ENCODE measurements at regions not wholly inside any gene's neighbourhood (a gene's known extent, or its start where the extent isn't known, plus 50 kb on each side); places are given as distances from the start of the nearest gene placed in this dataset.
"Not testable (repeated sequence)": the region's sequence is repeated elsewhere in the genome, so short reads cannot be mapped to it uniquely, and the experiment has no call there.

DNA sequence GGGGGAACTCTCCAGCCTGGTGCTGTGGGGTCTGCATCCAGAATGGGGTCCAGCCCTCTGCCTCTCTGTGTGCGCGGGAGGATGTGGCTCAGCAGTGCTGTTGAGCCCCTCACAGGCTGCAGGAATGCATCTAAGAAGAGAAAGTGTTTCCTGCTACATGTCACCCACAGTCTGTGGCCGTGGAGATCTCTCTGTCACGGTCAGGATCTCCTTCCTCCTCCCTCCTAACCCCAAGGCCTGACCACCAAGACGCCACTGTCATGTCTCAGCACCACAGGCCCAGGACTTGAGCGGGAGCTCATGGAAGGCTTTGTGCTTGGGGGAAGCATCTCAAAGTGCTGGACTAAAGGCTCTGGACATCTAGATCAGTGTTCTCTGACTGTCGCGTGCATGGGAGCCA is 90.1 kb downstream of the SREK1 start:
- ATAC-seq (no peak), DNase-seq (ENCODE audit: low spot score) (no peak)
- intact Hi-C loops (cut with DNase I) = no loop called here

DNA sequence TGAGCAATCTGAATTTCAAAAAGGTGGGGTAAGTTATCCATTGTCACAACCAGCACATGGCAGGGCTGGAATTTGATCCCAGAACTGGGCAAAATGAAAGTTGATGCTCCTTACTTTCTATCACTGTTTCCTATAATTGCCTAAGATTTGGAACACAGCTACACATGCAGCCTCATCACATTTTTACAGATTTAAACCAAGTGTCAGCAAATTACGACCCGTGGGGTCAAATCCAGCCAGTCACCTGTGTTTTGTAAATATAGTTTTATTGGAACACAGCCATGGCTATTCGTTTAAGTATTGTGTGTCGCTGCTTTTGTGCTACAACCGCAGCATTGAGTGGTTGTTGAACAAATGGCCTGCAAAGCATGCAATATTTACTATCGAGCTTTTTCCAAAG is 94.3 kb downstream of the SREK1 start:
- ATAC-seq = no peak
- intact Hi-C loops (cut with DNase I) = no loop called here
- no peak for DNase-seq (ENCODE audit: low spot score)

DNA sequence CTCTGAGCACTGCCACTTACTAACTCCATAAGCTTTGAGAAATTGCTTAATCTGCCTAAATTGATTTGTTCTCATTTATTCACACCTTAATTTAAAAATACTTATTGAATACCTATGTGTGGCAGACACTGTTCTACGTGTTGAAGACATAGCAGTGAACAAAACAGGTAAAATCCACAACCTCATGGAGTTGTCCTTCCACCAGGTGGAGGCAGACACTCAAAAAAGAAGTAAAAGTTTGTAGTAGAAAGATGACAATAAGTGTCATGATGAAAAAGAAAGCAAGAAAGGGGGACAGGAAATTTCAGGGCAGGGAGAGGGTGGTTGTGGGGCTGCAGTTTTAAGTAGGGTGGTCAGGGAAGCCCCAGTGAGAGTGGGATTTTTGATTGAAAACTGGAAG is 94.9 kb downstream of the SREK1 start:
- no peak for ATAC-seq
- intact Hi-C loops (cut with DNase I) = no loop called here
- DNase-seq (ENCODE audit: low spot score) = no peak

DNA sequence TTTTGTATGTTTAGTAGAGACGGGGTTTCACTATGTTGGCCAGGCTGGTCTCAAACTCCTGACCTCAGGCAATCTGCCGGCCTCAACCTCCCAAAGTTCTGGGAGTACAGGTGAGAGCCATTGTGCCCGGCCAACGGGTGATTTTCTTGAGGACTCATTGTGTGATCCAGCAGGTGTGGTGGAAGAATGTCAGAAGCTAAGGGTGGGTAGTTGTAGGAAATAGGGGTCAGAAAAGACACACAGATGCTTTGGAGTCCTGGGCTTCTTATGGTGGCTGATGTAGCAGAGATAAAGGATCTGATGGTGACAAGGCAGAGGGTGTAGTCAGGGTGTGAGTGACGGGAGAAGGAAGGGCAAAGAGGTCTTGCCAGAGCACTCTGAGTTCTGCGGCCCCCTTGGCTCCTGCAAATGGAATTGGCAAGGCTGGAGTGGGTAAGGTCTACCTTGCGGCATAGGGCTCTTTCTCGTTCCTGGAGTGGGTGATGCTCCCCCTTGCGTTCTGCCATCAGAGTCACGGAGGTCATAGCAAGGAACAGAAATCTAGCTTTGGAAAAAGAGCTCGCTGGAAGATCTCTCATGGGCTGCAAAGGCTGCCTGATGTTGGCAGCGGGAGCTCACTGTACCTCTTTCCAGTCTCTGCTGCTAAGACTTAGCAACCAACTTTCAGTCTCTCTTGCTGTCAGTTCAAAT is 97.2 kb downstream of the SREK1 start:
- ATAC-seq = no peak
- intact Hi-C loops (cut with DNase I) = no loop called here
- no peak for DNase-seq (ENCODE audit: low spot score)

DNA sequence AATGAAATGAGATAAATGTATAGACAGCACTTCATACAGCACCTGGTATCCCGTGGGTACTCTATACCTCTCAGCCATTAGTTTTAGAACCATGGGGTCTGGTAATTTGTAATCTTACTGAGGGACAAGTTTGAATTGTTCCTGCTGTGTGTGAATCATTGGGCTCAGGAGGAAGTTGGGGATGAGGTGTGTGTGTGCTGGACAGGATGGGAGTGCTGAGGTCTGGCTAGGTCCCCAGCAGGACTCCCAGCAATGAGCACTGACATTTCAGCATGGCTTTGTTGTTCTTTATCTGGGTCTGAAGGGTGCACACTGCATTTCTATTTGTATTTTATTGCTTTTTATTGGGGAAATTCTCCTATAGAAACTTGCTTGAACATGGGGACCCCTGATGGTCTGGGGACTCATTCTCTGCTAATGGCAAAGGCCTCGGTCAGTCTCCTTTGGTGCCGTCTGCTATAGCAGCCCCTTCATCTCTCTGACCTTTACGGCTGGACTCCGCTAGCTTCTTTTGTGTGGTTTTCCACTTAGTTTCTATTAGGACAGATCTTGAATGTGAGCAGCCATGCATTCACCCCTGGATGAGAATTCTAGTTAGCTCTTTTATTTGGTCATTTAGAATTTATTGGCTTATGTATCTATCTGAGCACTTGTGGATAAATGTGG is 98.1 kb downstream of the SREK1 start:
- no peak for ATAC-seq
- no peak for DNase-seq (ENCODE audit: low spot score)
- intact Hi-C loops (cut with DNase I) = no loop called here

DNA sequence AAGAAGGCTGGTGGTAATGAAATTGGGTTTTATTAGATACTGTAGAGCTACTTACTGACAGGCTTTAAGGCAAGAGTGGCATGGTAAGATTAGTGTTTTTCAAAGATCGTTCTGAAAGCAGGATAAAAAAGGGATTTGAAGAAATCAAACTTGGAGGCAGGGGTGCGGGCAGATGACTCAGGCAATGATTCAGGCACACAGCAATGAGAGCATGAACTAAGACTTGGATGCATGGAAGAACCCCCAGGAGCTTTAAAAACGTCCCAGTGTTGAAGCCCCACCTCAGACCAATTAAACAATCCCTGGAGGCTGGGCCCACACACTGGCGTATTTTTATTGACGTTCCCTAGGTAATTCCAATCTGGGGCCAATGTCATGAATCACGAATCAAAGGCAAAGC is 102.5 kb downstream of the SREK1 start:
- no peak for DNase-seq (ENCODE audit: low spot score)
- no peak for ATAC-seq
- intact Hi-C loops (cut with DNase I) = no loop called here

DNA sequence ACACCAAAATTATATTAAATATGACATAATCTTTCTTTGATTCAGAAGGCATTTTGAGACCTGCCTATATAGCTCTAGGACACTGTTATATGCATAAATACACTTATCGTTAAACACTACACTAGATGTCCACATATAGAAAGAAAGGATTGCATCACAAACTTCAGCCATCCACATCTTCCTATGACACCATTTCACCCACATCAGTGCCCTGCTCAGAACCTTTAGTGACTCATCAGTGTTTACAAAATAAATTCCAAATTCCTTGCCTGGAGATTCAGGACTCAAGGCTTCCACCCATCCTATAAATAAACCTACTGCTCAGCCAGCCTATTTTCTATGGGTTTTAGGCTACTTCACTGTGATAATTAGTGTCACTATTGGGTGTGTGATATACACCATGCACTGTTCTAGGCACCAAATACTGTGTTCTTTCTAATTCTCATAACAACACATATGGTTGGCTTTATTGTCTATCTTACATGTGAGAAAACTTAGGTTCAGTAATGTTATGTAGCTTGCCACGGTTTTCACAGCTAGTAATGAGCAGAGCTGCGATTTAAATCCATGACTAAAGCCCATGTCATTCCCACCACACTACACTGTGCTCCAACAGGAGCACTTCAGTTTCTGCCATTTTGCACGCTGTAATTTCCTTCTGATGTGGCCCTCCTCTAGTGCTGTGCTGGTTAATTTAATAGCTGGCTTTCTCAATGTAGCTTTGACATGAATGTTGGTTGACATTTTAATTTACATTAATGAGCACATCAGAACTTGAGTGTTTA is 103.3 kb downstream of the SREK1 start:
- intact Hi-C loops (cut with DNase I) = no loop called here
- ATAC-seq (no peak), DNase-seq (ENCODE audit: low spot score) (no peak)

DNA sequence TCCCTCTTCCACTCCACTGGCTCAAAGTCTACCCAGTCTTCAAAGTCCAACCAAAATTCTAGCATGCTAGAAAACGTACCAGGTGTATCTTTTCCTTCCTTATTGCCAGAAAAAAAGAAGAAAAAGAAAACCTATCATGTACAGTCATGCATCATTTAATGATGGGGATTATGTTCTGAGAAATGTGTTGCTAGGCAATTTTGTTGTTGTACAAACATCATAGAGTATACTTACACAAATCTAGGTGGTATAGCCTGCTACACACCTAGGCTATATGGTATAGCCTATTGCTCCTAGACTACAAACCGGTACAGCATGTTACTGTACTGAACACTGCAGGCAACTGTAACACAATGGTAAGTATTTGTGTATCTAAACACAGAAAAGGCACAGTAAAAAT is 104.8 kb downstream of the SREK1 start:
- DNase-seq (ENCODE audit: low spot score) (no peak), ATAC-seq (no peak)
- intact Hi-C loops (cut with DNase I) = no loop called here

DNA sequence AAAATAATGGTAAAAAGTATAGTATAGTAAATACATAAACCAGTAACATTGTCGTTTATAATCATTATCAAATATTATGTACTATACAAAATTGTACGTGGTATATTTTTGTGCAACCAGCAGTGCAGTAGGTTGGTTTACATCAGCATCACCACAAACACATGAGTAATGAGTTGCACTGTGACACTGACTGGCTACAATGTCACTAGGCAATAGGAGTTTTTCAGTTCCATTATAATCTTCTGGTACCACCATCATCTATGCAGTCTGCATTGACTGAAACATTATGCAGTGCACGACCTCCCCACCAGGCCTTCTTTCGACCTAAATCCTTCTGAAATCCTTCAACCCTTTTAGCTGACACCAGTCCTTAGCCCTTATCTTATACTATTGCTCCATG is 105.8 kb downstream of the SREK1 start:
- intact Hi-C loops (cut with DNase I) = no loop called here
- ATAC-seq = no peak
- no peak for DNase-seq (ENCODE audit: low spot score)

DNA sequence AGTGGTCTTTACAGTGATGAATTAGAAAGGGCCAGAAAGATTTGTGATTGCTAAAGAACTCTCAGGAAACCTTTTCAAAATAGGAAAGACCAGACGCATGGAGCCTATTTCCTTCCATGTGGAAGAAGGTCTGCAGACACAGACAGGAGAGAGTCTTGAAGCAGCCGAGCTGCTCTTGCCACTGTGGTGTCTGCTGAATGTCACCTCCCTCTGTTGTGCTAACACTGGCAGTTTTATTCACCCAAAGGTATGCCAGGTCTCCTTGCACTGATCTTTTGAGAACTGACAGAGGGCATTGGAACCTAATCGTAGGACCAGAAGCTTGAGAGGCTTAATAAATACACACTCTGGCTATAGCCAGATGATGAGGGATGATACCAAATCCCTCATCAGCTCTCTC is 108.7 kb downstream of the SREK1 start:
- intact Hi-C loops (cut with DNase I) = no loop called here
- ATAC-seq (no peak), DNase-seq (ENCODE audit: low spot score) (no peak)

DNA sequence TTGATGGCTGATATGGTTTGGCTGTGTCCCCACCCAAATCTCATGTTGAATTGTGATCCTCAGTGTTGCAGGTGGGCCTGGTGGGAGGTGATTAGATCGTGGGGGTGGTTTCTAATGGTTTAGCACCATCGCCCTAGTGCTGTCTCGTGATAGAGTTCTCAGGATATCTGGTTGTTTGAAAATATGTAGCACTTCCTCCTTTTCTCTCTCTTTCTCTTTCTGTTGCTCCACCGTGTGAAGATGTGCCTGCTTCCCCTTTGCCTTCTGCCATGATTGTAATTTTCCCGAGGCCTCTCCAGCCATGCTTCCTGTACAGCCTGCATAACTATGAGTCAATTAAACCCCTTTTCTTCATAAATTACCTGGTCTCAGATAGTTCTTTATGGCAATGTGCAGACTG is 111.6 kb downstream of the SREK1 start:
- intact Hi-C loops (cut with DNase I) = no loop called here
- ATAC-seq (no peak), DNase-seq (ENCODE audit: low spot score) (no peak)

DNA sequence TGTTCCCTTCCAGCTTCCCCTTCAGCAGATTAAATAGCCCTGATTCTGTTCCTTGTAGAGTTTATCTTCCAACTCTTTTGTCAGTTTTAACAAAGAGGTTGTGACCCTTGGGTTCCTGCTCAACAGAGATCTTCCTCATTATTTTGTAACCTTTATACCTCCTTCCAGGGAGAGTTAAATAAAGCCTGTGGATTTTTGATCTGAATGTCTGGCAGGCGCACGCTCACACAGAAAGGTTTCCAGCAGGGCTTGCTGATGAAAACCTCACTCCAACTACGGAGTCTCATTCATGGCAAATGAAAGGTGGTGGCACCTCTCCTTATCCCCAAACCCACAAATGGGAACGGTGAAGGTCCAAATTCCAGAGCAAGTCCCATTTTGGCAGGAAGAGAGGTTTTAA is 129.0 kb downstream of the SREK1 start:
- no peak for DNase-seq (ENCODE audit: low spot score)
- intact Hi-C loops (cut with DNase I) = no loop called here
- no peak for ATAC-seq

DNA sequence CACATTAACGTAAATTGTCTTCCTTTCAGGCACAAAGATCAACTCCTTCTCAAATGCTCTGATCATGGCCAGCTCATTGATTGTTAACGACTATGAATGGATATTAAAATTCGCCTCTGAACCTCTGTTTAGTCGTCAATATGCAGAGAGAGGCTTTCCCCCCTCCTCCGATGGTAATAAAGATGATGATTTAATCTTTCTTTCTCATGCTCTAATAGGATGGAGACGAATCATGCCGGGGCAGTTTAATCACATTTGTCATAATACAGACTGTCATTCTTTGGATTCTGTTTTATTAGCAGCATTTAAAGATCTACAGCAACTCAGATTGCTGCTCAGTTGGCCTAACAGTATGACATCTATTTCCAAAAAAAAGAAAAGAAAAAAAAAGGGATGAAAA is 132.9 kb downstream of the SREK1 start:
- DNase-seq (ENCODE audit: low spot score) (no peak), ATAC-seq (no peak)
- intact Hi-C loops (cut with DNase I) = no loop called here

DNA sequence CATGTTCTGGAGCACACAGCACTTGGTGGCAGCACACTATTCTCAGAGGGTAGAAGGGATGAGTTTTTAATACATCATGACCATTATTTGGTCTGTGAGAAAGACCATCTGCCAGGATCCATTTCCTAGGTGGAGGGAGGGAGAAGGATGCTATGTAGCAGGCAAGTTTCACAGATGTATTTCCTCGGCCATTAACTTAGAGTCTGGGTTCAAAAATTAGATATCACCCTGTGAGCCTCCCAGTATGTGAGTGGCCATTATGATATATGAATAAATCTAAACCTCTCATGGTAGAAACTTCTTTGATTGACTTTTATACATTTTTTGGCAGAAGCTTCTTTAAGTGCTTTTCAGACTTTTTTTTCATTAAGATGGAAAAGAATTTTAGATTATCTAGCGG is 133.9 kb downstream of the SREK1 start:
- no peak for ATAC-seq
- intact Hi-C loops (cut with DNase I) = no loop called here
- no peak for DNase-seq (ENCODE audit: low spot score)

DNA sequence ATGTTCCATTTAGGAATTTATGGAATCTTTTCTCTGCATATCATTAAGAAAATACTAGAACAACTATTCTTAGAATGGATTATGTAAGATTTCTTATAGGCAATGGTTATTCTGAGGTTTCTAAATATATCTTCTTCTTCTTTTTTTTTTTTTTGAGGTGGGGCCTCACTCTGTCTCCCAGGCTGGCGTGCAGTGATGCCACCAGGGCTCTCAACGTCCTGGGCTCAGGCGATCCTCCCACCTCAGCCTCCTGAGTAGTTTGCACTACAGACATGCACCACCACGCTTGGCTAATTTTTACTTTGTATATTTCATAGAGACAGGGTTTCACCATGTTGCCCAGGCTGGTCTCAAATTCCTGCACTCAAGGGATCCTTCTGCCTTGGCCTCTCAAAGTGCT is 137.2 kb downstream of the SREK1 start:
- intact Hi-C loops (cut with DNase I) = no loop called here
- DNase-seq (ENCODE audit: low spot score) (no peak), ATAC-seq (no peak)

DNA sequence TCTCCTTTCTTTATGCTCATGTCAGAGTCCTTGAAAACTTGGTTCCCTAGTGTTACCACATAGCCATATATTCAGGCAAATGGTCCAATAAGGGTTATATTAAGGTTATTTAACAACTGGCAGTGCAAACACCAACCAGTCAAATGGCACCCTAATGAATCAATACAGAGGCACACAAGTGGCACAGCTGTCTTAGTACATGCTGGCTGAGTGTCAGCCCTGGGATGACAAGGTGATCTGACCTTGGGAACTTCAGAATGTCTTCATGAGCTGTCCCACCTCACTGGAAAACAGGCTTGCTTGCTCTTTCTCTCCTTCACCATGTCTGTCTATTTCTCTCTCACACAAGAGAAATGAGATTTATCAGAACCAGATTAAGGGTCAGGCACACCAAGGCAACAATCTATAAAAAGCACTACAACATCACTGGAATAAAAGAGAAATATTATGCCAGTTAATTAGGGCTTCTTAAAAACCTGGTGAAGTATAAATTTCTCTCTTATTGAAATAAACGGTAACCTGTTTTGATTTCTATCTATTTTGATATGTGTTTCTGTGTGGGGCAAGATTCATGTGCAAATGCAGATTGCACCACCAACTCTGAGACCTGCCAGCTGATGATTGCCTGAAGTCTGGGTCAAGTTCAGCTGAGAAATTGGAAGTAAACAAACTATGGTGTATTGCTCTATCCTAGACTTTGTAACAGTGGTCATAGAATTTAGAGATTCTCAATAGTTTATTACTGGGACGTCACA is 140.7 kb downstream of the SREK1 start:
- DNase-seq (ENCODE audit: low spot score) (no peak), ATAC-seq (no peak)
- intact Hi-C loops (cut with DNase I) = no loop called here

DNA sequence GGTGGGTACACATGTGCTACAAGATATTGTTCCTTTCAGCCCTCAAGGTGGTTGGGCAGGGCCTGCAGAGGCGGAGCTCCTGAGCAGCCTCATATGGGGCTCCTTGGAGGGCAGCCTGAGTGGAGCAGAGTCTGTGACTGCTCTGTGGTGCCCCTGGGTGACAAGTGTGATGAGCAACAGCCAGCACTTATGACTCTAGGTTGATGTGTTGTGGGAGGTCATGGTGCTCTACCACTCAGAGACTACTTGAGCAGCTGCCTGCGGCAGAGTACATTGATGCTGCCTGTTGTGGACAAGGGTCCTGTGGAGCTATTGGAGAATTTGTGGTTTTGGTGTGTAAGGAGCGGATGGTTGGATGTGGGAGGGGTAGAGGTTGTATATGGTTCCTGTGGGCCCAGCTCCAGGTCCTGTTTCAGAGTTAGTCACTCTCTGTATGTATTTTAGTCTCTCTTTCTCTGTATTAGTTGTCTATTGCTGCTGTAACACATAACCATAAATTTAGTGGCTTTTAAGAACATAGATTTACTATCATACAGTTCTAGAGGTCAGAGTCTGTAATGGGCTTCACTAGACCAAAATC is 141.3 kb downstream of the SREK1 start:
- DNase-seq (ENCODE audit: low spot score) (no peak), ATAC-seq (no peak)
- intact Hi-C loops (cut with DNase I) = no loop called here

DNA sequence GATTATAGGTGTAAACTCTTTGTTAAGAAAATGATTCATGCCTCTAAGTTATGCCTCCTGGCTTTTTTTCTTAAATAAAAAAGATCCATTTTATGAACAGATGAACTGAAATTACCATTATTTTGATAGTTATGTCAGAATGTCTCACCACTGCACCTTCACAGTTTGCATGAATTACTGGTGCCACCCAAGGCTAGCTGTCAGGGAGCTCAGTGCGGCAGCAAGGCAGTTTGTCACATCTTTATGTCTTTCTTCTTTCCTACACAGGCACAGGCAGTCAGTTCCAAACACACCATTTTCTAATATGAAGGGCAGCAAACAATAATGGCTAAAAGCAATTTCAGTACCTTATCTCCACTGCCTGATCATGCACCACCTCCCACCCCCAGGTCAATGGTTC is 147.7 kb downstream of the SREK1 start:
- no peak for ATAC-seq
- intact Hi-C loops (cut with DNase I) = no loop called here
- no peak for DNase-seq (ENCODE audit: low spot score)

DNA sequence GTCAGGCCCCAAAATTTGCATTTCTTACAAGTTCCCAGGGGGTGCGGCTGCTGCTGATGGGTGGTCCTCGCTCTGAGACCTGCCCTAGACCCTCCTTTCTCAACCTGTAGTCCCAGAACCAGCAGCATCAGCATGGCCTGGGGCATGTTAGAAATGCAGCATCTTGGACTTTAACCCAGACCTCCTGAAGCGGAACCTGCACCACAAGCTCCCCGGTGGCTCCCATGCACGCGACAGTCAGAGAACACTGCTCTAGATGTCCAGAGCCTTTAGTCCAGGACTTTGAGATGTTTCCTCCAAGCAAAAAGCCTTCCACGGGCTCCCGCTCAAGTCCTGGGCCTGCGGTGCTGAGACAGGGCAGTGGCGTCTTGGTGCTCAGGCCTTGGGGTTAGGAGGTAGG is 149.8 kb downstream of the SREK1 start:
- DNase-seq (ENCODE audit: low spot score); intact Hi-C loops (cut with DNase I); ATAC-seq: not testable (repeated sequence)
